Choroid plexus epithelial cell (primary cell): ENCODE measurements at regions not wholly inside any gene's neighbourhood (a gene's known extent, or its start where the extent isn't known, plus 50 kb on each side); places are given as distances from the start of the nearest gene placed in this dataset.
"Not testable (repeated sequence)": the region's sequence is repeated elsewhere in the genome, so short reads cannot be mapped to it uniquely, and the experiment has no call there.

Source experiments
- DNase-seq: peaks from one replicate; pipeline ENCODE4 v3.0.0-alpha.2; 2010; ENCODE audit warnings: low read depth
- H3K4me3 ChIP-seq: 2 replicates; pipeline ENCODE4 v1.5.1; 2011; ENCODE audit warnings: low read depth, mild to moderate bottlenecking, control low read depth, low read length, moderate library complexity
- CTCF ChIP-seq: conservative IDR thresholded peaks from 2 replicates; pipeline ENCODE4 v1.5.1; 2011; ENCODE audit warnings: low read depth, mild to moderate bottlenecking, control low read depth, inconsistent platforms, low read length, moderate library complexity

- TF ChIP-seq CTCF: no peak
- no peak for DNase-seq
- H3K4me3 ChIP-seq: no peak overlapping the region
Observed at GRCh38 chr2:228367356-228367755, 185.9 kb upstream of the SPHKAP start.

GRCh38 chr2:228359473-228359872 is 178.0 kb upstream of the SPHKAP start:
- TF ChIP-seq CTCF: no peak
- H3K4me3 ChIP-seq: no peak overlapping the region
- no peak for DNase-seq

- no peak for DNase-seq
- no peak for TF ChIP-seq CTCF
- no peak overlapping the region for H3K4me3 ChIP-seq
Observed at GRCh38 chr2:228355897-228356296, 174.4 kb upstream of the SPHKAP start.

GRCh38 chr2:228352980-228353379 is 171.5 kb upstream of the SPHKAP start:
- not testable (repeated sequence) for H3K4me3 ChIP-seq, DNase-seq

- DNase-seq: no peak
- H3K4me3 ChIP-seq: no peak overlapping the region
- TF ChIP-seq CTCF: no peak
Observed at GRCh38 chr2:228352048-228352447, 170.6 kb upstream of the SPHKAP start.

- H3K4me3 ChIP-seq: no peak overlapping the region
- no peak for TF ChIP-seq CTCF
- DNase-seq: no peak
Observed at GRCh38 chr2:228348516-228349064, 167.1 kb upstream of the SPHKAP start.

GRCh38 chr2:228344531-228344930 is 163.0 kb upstream of the SPHKAP start:
- TF ChIP-seq CTCF: no peak
- no peak overlapping the region for H3K4me3 ChIP-seq

More at GRCh38 chr2:228344531-228344930, 163.0 kb upstream of the SPHKAP start:
- DNase-seq: no peak
